Activated CD8-positive, alpha-beta T cell treated with anti-CD3 and anti-CD28 coated beads, Interleukin-2, amount 10 ng/mL, durations not matched to agents 7 days and 5 days (primary cell): ENCODE measurements at regions not wholly inside any gene's neighbourhood (a gene's known extent, or its start where the extent isn't known, plus 50 kb on each side); places are given as distances from the start of the nearest gene placed in this dataset.
"Not testable (repeated sequence)": the region's sequence is repeated elsewhere in the genome, so short reads cannot be mapped to it uniquely, and the experiment has no call there.

Experiments
- ATAC-seq: fragments of 150-1000 bp; cut with Tn5 transposase; one replicate; pipeline ENCODE4 v1.10.0; 2021; ENCODE audit warnings: moderate library complexity
- CTCF ChIA-PET: fragments of 350-600 bp; sonication (Branson Sonifier 250); formaldehyde crosslinking; loops from one replicate; lab custom pipeline; 2021; ENCODE audit warnings: antibody characterized with exemption; lab: Charles Lee
- POLR2A ChIA-PET: fragments of 350-600 bp; sonication (Branson Sonifier 250); formaldehyde crosslinking; loops from one replicate; lab custom pipeline; 2021; ENCODE audit warnings: antibody characterized with exemption; lab: Charles Lee
- DNase-seq: peaks from one replicate; pipeline ENCODE4 v3.0.0-alpha.2; 2020
- H3K27ac Mint-ChIP-seq: one replicate; pipeline ENCODE4 v1.8.0; 2021; ENCODE audit warnings: mild to moderate bottlenecking, mixed read lengths
- H3K27me3 Mint-ChIP-seq: one replicate; pipeline ENCODE4 v1.8.0; 2021; ENCODE audit warnings: low read depth, mixed read lengths
- H3K36me3 Mint-ChIP-seq: one replicate; pipeline ENCODE4 v1.8.0; 2021; ENCODE audit warnings: low read depth, mixed read lengths
- H3K4me1 Mint-ChIP-seq: one replicate; pipeline ENCODE4 v1.8.0; 2021; ENCODE audit warnings: low read depth, mixed read lengths
- H3K4me3 Mint-ChIP-seq: one replicate; pipeline ENCODE4 v1.8.0; 2021; ENCODE audit warnings: mild to moderate bottlenecking, mixed read lengths
- H3K9me3 Mint-ChIP-seq: one replicate; pipeline ENCODE4 v1.8.0; 2022; ENCODE audit warnings: mixed read lengths; ENCODE audit not compliant: insufficient read depth

- ATAC-seq, CTCF ChIA-PET, POLR2A ChIA-PET, H3K9me3 Mint-ChIP-seq, H3K4me3 Mint-ChIP-seq, DNase-seq, H3K27me3 Mint-ChIP-seq, H3K27ac Mint-ChIP-seq, H3K36me3 Mint-ChIP-seq: not testable (repeated sequence)
- peaks cover 28% of the 10 kb centered on the region for H3K4me1 Mint-ChIP-seq
These were observed 185.0 kb downstream of the PSMG1 start for GRCh38 chr21:38998281-38998680.

GRCh38 chr21:38997843-38998175, 185.4 kb downstream of the PSMG1 start:
- peaks cover 26% of the 10 kb centered on the region for H3K4me1 Mint-ChIP-seq
- CTCF ChIA-PET = not testable (repeated sequence)

GRCh38 chr21:38997051-38997842, 186.0 kb downstream of the PSMG1 start:
- Mint-ChIP-seq H3K9me3 (no peaks in the 10 kb centered on the region), H3K27me3 (peaks cover 4% of the 10 kb centered on the region), H3K27ac (no peak overlapping the region), H3K4me1 (peaks cover 26% of the 10 kb centered on the region), H3K4me3 (no peak overlapping the region), H3K36me3 (no peaks in the 10 kb centered on the region)
- ATAC-seq (no peak), DNase-seq (no peak)
- CTCF ChIA-PET = no interaction called here
- POLR2A ChIA-PET = no interaction called here

More at GRCh38 chr21:38997843-38998175, 185.4 kb downstream of the PSMG1 start:
- H3K36me3 Mint-ChIP-seq, ATAC-seq, H3K9me3 Mint-ChIP-seq, H3K27me3 Mint-ChIP-seq, H3K4me3 Mint-ChIP-seq, DNase-seq, H3K27ac Mint-ChIP-seq, POLR2A ChIA-PET: not testable (repeated sequence)

GRCh38 chr21:38996355-38996754, 186.9 kb downstream of the PSMG1 start:
- ChIA-PET POLR2A (no interaction called here), CTCF (no interaction called here)
- Mint-ChIP-seq H3K4me3 (no peak overlapping the region), H3K9me3 (no peaks in the 10 kb centered on the region), H3K36me3 (no peaks in the 10 kb centered on the region), H3K27ac (no peak overlapping the region), H3K4me1 (peaks cover 25% of the 10 kb centered on the region), H3K27me3 (peaks cover 4% of the 10 kb centered on the region)
- ATAC-seq = no peak
- no peak for DNase-seq

- no peaks in the 10 kb centered on the region for H3K9me3 Mint-ChIP-seq
- no peak overlapping the region for H3K27ac Mint-ChIP-seq
- H3K27me3 Mint-ChIP-seq = peaks cover 4% of the 10 kb centered on the region
- POLR2A ChIA-PET = no interaction called here
- ATAC-seq (no peak), DNase-seq (no peak)
- H3K36me3 Mint-ChIP-seq = no peaks in the 10 kb centered on the region
- CTCF ChIA-PET = no interaction called here
- H3K4me1 Mint-ChIP-seq = peaks cover 20% of the 10 kb centered on the region
- H3K4me3 Mint-ChIP-seq = no peak overlapping the region
These were observed 187.5 kb downstream of the PSMG1 start for GRCh38 chr21:38995731-38996130.

GRCh38 chr21:38995071-38995669, 188.1 kb downstream of the PSMG1 start:
- DNase-seq = no peak
- Mint-ChIP-seq H3K9me3 (no peaks in the 10 kb centered on the region), H3K27me3 (peaks cover 4% of the 10 kb centered on the region), H3K4me1 (peaks cover 17% of the 10 kb centered on the region), H3K4me3 (no peak overlapping the region), H3K36me3 (no peaks in the 10 kb centered on the region), H3K27ac (no peak overlapping the region)
- POLR2A ChIA-PET = no interaction called here
- no peak for ATAC-seq
- CTCF ChIA-PET = no interaction called here

- DNase-seq (no peak), ATAC-seq (no peak)
- Mint-ChIP-seq H3K36me3 (no peaks in the 10 kb centered on the region), H3K27ac (no peak overlapping the region), H3K27me3 (peaks cover 8% of the 10 kb centered on the region), H3K9me3 (no peaks in the 10 kb centered on the region), H3K4me1 (peaks cover 19% of the 10 kb centered on the region), H3K4me3 (no peak overlapping the region)
- POLR2A ChIA-PET = interaction anchor here (0.9 kb wide), 1 partner anchor 9 kb away, joined by 3 read pairs; no protein-coding TSS in a partner anchor
- CTCF ChIA-PET = interaction anchor here (1.2 kb wide), 1 partner anchor 9 kb away, joined by 3 read pairs; no protein-coding TSS in a partner anchor
These were observed 188.3 kb downstream of the ETS2 start for GRCh38 chr21:38994042-38994441.

GRCh38 chr21:38993561-38993960, 187.8 kb downstream of the ETS2 start:
- ChIA-PET POLR2A (interaction anchor here (0.9 kb wide), 1 partner anchor 9 kb away, joined by 3 read pairs; no protein-coding TSS in a partner anchor), CTCF (interaction anchor here (1.2 kb wide), 1 partner anchor 9 kb away, joined by 3 read pairs; no protein-coding TSS in a partner anchor)
- DNase-seq (no peak), ATAC-seq (no peak)
- Mint-ChIP-seq H3K9me3 (no peaks in the 10 kb centered on the region), H3K27ac (no peak overlapping the region), H3K4me1 (peaks cover 18% of the 10 kb centered on the region), H3K4me3 (no peak overlapping the region), H3K27me3 (peaks cover 10% of the 10 kb centered on the region), H3K36me3 (no peaks in the 10 kb centered on the region)

GRCh38 chr21:38992737-38993136, 187.0 kb downstream of the ETS2 start:
- no peak for DNase-seq
- Mint-ChIP-seq H3K9me3 (no peaks in the 10 kb centered on the region), H3K27me3 (peaks cover 8% of the 10 kb centered on the region), H3K4me3 (no peak overlapping the region), H3K4me1 (peaks cover 14% of the 10 kb centered on the region), H3K36me3 (no peaks in the 10 kb centered on the region), H3K27ac (no peak overlapping the region)
- ChIA-PET POLR2A (no interaction called here), CTCF (no interaction called here)
- ATAC-seq = no peak

- ATAC-seq = no peak
- POLR2A ChIA-PET = no interaction called here
- Mint-ChIP-seq H3K36me3 (no peaks in the 10 kb centered on the region), H3K4me1 (peaks cover 14% of the 10 kb centered on the region), H3K27ac (no peak overlapping the region), H3K4me3 (no peak overlapping the region), H3K9me3 (no peaks in the 10 kb centered on the region), H3K27me3 (peaks cover 8% of the 10 kb centered on the region)
- no peak for DNase-seq
- CTCF ChIA-PET = interaction anchor here (1.0 kb wide), 1 partner anchor 256 kb away, joined by 3 read pairs; no protein-coding TSS in a partner anchor
These were observed 184.7 kb downstream of the ETS2 start for GRCh38 chr21:38990424-38990794.

- CTCF ChIA-PET = interaction anchor here (1.0 kb wide), 1 partner anchor 255 kb away, joined by 3 read pairs; no protein-coding TSS in a partner anchor
- POLR2A ChIA-PET = no interaction called here
- H3K27me3 Mint-ChIP-seq = peaks cover 8% of the 10 kb centered on the region
These were observed 184.2 kb downstream of the ETS2 start for GRCh38 chr21:38989745-38990423.

GRCh38 chr21:38989379-38989744, 183.6 kb downstream of the ETS2 start:
- DNase-seq = no peak
- Mint-ChIP-seq H3K4me1 (peaks cover 25% of the 10 kb centered on the region), H3K36me3 (no peaks in the 10 kb centered on the region), H3K27me3 (peaks cover 8% of the 10 kb centered on the region), H3K9me3 (no peaks in the 10 kb centered on the region), H3K4me3 (no peak overlapping the region), H3K27ac (no peak overlapping the region)
- ATAC-seq = no peak
- CTCF ChIA-PET = interaction anchor here (1.0 kb wide), 1 partner anchor 255 kb away, joined by 3 read pairs; no protein-coding TSS in a partner anchor
- POLR2A ChIA-PET = no interaction called here

More at GRCh38 chr21:38989745-38990423, 184.2 kb downstream of the ETS2 start:
- no peak overlapping the region for H3K27ac Mint-ChIP-seq
- peaks cover 19% of the 10 kb centered on the region for H3K4me1 Mint-ChIP-seq
- ATAC-seq (no peak), DNase-seq (no peak)
- H3K9me3 Mint-ChIP-seq = no peaks in the 10 kb centered on the region
- no peaks in the 10 kb centered on the region for H3K36me3 Mint-ChIP-seq
- H3K4me3 Mint-ChIP-seq = no peak overlapping the region
